GM23338 (cell line): ENCODE measurements at regions not wholly inside any gene's neighbourhood (a gene's known extent, or its start where the extent isn't known, plus 50 kb on each side); places are given as distances from the start of the nearest gene placed in this dataset.

ENCODE experiments used
- ATAC-seq: fragments of 200-7000 bp; cut with Tn5 transposase; 3 replicates; pipeline ENCODE4 v1.9.1; 2020
- DNase-seq: peaks from one replicate; pipeline ENCODE4 v3.0.0-alpha.2; 2015; ENCODE audit warnings: low spot score
- H2AFZ ChIP-seq: fragments of 200-600 bp; sonication (generic); 2 replicates; pipeline ENCODE4 v1.8.0; 2016; ENCODE audit warnings: antibody characterized with exemption, mild to moderate bottlenecking, moderate library complexity
- H3F3A ChIP-seq: fragments of 200-600 bp; sonication (generic); replicated peaks from 2 replicates; pipeline ENCODE4 v1.8.0; 2017; ENCODE audit warnings: antibody characterized with exemption, mixed run types, low read depth
- H3K27ac ChIP-seq: fragments of 200-600 bp; sonication (generic); 2 replicates; pipeline ENCODE4 v1.6.1; 2016; ENCODE audit warnings: low read depth
- H3K27me3 ChIP-seq: fragments of 200-600 bp; sonication (generic); 2 replicates; pipeline ENCODE4 v1.8.0; 2016; ENCODE audit warnings: mild to moderate bottlenecking, mixed run types, moderate library complexity; ENCODE audit not compliant: insufficient read depth
- H3K36me3 ChIP-seq: fragments of 200-600 bp; sonication (generic); 2 replicates; pipeline ENCODE4 v1.8.0; 2016; ENCODE audit warnings: mild to moderate bottlenecking; ENCODE audit not compliant: insufficient read depth
- H3K4me1 ChIP-seq: fragments of 200-600 bp; sonication (generic); 2 replicates; pipeline ENCODE4 v1.8.0; 2016; ENCODE audit warnings: mild to moderate bottlenecking, moderate library complexity; ENCODE audit not compliant: insufficient read depth
- H3K4me2 ChIP-seq: fragments of 200-600 bp; sonication (generic); 2 replicates; pipeline ENCODE4 v1.7.1; 2017; ENCODE audit warnings: mixed run types
- H3K4me3 ChIP-seq: fragments of 200-600 bp; sonication (generic); 2 replicates; pipeline ENCODE4 v1.6.1; 2016; ENCODE audit warnings: mixed run types
- H3K79me2 ChIP-seq: fragments of 200-600 bp; sonication (generic); replicated peaks from 2 replicates; pipeline ENCODE4 v1.8.0; 2017; ENCODE audit warnings: mild to moderate bottlenecking; ENCODE audit not compliant: insufficient read depth
- H3K9me2 ChIP-seq: fragments of 200-600 bp; sonication (generic); 2 replicates; pipeline ENCODE4 v1.8.0; 2017; ENCODE audit not compliant: insufficient read depth
- H4K20me1 ChIP-seq: fragments of 200-600 bp; sonication (generic); replicated peaks from 2 replicates; pipeline ENCODE4 v1.8.0; 2017; ENCODE audit warnings: mild to moderate bottlenecking; ENCODE audit not compliant: insufficient read depth
- H3K27ac Mint-ChIP-seq: 2 replicates; pipeline ENCODE4 v1.8.0; 2020; ENCODE audit warnings: inconsistent platforms, mild to moderate bottlenecking, moderate library complexity, mixed read lengths
- H3K27me3 Mint-ChIP-seq: 3 replicates; pipeline ENCODE4 v1.8.0; 2022; ENCODE audit warnings: low read depth, mild to moderate bottlenecking, moderate library complexity, mixed read lengths, inconsistent platforms; ENCODE audit not compliant: insufficient read depth, poor library complexity
- H3K36me3 Mint-ChIP-seq: 3 replicates; pipeline ENCODE4 v1.8.0; 2021; ENCODE audit warnings: low read depth, mild to moderate bottlenecking, inconsistent platforms, moderate library complexity, mixed read lengths
- H3K4me1 Mint-ChIP-seq: 3 replicates; pipeline ENCODE4 v1.8.0; 2020; ENCODE audit warnings: mild to moderate bottlenecking, inconsistent platforms, mixed read lengths
- H3K4me3 Mint-ChIP-seq: 3 replicates; pipeline ENCODE4 v1.8.0; 2021; ENCODE audit warnings: moderate library complexity, mild to moderate bottlenecking, inconsistent platforms, mixed read lengths
- H3K9me3 Mint-ChIP-seq: 3 replicates; pipeline ENCODE4 v1.8.0; 2020; ENCODE audit warnings: moderate library complexity, mild to moderate bottlenecking, inconsistent platforms, mixed read lengths
- CREB1 ChIP-seq: fragments of 250-450 bp; sonication (Bioruptor Pico); IDR thresholded peaks from 2 replicates; pipeline ENCODE4 v1.5.0; 2020; ENCODE audit warnings: low read depth, mild to moderate bottlenecking, moderate library complexity
- EZH2 ChIP-seq: fragments of 200-600 bp; sonication (generic); IDR thresholded peaks from one replicate; pipeline ENCODE4 v1.8.0; 2017; ENCODE audit warnings: antibody characterized with exemption, mild to moderate bottlenecking, low read depth; ENCODE audit not compliant: unreplicated experiment
- EZH2phosphoT487 ChIP-seq: fragments of 200-600 bp; sonication (generic); IDR thresholded peaks from one replicate; pipeline ENCODE4 v1.8.1; 2018; ENCODE audit warnings: antibody characterized with exemption; ENCODE audit not compliant: unreplicated experiment
- JUNB ChIP-seq: IDR thresholded peaks from one replicate; pipeline ENCODE4 v1.6.1; 2016; ENCODE audit warnings: antibody characterized with exemption; ENCODE audit not compliant: unreplicated experiment
- NANOG ChIP-seq: IDR thresholded peaks from 2 replicates; pipeline ENCODE4 v1.6.1; 2016; ENCODE audit warnings: antibody characterized with exemption, borderline replicate concordance
- POLR2AphosphoS5 ChIP-seq: IDR thresholded peaks from 2 replicates; pipeline ENCODE4 v1.6.1; 2016; ENCODE audit warnings: antibody characterized with exemption, low read depth
- STAT1 ChIP-seq: IDR thresholded peaks from one replicate; pipeline ENCODE4 v1.6.1; 2016; ENCODE audit warnings: antibody characterized with exemption; ENCODE audit not compliant: unreplicated experiment
- ZNF114 ChIP-seq: fragments of 250-450 bp; sonication (Bioruptor Pico); IDR thresholded peaks from 2 replicates; pipeline ENCODE4 v1.5.0; 2020; ENCODE audit warnings: mild to moderate bottlenecking, moderate library complexity
- ZNF331 ChIP-seq: fragments of 250-450 bp; sonication (Bioruptor Pico); IDR thresholded peaks from 2 replicates; pipeline ENCODE4 v1.5.0; 2020; ENCODE audit warnings: low read depth, mild to moderate bottlenecking, moderate library complexity
- TF ChIP-seq, protein P1 (sequence below): fragments of 250-450 bp; sonication (Bioruptor Pico); IDR thresholded peaks from 2 replicates; pipeline ENCODE4 v1.5.0; 2020; ENCODE audit warnings: mild to moderate bottlenecking, moderate library complexity
- TF ChIP-seq, protein P2 (sequence below): IDR thresholded peaks from one replicate; pipeline ENCODE4 v1.6.1; 2018; ENCODE audit warnings: antibody characterized with exemption; ENCODE audit not compliant: unreplicated experiment

DNA sequence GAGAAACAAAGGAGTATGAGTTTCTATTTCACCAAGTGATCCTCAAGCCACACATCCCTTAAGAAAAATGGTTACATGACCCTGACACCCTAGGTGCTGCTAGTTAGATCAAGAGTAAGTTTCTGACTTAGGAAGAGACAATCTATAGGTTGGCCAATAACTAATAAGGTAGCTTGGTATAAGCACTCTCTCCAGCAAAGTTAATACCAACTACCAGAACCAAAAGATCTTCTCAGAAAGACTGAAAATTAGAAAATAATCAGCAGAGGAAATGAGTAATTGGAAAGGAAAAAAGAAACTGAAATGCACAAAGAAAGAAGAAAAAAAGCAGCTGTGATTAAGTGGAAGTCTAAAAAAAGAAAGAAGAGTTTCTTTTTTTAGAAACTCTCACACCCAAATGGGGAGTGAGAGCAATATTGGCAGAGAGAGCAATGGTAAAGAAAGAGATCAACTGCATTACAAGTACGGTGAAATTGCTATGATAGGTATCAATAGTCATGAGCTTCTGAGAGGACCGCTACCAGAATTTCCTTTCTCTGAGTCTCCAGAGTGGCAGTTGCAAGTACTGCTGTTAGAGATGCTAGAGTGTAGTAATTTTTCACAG, 195.5 kb downstream of the TMEM167A start (continued):
- TF ChIP-seq, protein P1, sequence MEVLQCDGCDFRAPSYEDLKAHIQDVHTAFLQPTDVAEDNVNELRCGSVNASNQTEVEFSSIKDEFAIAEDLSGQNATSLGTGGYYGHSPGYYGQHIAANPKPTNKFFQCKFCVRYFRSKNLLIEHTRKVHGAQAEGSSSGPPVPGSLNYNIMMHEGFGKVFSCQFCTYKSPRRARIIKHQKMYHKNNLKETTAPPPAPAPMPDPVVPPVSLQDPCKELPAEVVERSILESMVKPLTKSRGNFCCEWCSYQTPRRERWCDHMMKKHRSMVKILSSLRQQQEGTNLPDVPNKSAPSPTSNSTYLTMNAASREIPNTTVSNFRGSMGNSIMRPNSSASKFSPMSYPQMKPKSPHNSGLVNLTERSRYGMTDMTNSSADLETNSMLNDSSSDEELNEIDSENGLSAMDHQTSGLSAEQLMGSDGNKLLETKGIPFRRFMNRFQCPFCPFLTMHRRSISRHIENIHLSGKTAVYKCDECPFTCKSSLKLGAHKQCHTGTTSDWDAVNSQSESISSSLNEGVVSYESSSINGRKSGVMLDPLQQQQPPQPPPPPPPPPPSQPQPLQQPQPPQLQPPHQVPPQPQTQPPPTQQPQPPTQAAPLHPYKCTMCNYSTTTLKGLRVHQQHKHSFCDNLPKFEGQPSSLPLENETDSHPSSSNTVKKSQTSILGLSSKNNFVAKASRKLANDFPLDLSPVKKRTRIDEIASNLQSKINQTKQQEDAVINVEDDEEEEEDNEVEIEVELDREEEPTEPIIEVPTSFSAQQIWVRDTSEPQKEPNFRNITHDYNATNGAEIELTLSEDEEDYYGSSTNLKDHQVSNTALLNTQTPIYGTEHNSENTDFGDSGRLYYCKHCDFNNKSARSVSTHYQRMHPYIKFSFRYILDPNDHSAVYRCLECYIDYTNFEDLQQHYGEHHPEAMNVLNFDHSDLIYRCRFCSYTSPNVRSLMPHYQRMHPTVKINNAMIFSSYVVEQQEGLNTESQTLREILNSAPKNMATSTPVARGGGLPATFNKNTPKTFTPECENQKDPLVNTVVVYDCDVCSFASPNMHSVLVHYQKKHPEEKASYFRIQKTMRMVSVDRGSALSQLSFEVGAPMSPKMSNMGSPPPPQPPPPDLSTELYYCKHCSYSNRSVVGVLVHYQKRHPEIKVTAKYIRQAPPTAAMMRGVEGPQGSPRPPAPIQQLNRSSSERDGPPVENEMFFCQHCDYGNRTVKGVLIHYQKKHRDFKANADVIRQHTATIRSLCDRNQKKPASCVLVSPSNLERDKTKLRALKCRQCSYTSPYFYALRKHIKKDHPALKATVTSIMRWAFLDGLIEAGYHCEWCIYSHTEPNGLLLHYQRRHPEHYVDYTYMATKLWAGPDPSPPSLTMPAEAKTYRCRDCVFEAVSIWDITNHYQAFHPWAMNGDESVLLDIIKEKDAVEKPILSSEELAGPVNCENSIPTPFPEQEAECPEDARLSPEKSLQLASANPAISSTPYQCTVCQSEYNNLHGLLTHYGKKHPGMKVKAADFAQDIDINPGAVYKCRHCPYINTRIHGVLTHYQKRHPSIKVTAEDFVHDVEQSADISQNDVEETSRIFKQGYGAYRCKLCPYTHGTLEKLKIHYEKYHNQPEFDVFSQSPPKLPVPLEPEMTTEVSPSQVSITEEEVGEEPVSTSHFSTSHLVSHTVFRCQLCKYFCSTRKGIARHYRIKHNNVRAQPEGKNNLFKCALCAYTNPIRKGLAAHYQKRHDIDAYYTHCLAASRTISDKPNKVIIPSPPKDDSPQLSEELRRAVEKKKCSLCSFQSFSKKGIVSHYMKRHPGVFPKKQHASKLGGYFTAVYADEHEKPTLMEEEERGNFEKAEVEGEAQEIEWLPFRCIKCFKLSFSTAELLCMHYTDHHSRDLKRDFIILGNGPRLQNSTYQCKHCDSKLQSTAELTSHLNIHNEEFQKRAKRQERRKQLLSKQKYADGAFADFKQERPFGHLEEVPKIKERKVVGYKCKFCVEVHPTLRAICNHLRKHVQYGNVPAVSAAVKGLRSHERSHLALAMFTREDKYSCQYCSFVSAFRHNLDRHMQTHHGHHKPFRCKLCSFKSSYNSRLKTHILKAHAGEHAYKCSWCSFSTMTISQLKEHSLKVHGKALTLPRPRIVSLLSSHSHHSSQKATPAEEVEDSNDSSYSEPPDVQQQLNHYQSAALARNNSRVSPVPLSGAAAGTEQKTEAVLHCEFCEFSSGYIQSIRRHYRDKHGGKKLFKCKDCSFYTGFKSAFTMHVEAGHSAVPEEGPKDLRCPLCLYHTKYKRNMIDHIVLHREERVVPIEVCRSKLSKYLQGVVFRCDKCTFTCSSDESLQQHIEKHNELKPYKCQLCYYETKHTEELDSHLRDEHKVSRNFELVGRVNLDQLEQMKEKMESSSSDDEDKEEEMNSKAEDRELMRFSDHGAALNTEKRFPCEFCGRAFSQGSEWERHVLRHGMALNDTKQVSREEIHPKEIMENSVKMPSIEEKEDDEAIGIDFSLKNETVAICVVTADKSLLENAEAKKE (CRISPR knock-in tag): no peak
- TF ChIP-seq POLR2AphosphoS5 (no peak), NANOG (no peak)

DNA sequence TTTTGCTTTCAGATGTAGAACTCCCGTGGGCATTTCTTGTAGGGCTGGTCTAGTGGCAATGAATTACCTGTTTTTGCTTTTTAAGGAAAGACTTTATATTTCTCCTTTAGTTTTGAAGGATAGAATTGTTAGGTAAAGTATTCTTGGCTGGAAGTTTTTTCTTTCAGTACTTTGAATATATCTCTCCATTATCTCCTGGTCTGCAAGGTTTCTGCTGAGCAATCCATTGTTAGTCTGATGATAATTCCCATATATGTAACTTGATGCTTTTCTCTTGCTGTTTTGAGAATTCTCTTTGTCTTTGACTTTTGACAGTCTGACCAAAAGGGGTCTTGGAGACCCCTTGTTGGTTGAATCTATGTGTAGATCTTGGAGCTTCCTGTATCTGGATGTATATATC, 198.1 kb downstream of the TMEM167A start:
- DNase-seq (no peak), ATAC-seq (no peak)
- Mint-ChIP-seq H3K4me3 (no peak overlapping the region), H3K4me1 (peaks cover 4% of the 10 kb centered on the region; the same call in 2 of the 3 replicates), H3K27ac (no peak overlapping the region), H3K36me3 (peaks cover 17% of the 10 kb centered on the region; the same call in 1 of the 3 replicates), H3K9me3 (peaks cover 12% of the 10 kb centered on the region), H3K27me3 (peaks cover 2% of the 10 kb centered on the region)
- H4K20me1 ChIP-seq: no peaks in the 10 kb centered on the region
- H3K27me3 ChIP-seq: no peaks in the 10 kb centered on the region
- H2AFZ ChIP-seq: no peak overlapping the region
- peaks cover 6% of the 10 kb centered on the region for H3K4me1 ChIP-seq
- H3K79me2 ChIP-seq: no peaks in the 10 kb centered on the region
- no peak overlapping the region for H3K4me2 ChIP-seq
- H3K36me3 ChIP-seq: no peaks in the 10 kb centered on the region
- H3K9me2 ChIP-seq: no peaks in the 10 kb centered on the region
- H3F3A ChIP-seq: no peaks in the 10 kb centered on the region
- no peak overlapping the region for H3K4me3 ChIP-seq
- no peak overlapping the region for H3K27ac ChIP-seq
- TF ChIP-seq CREB1 (no peak), STAT1 (no peak), POLR2AphosphoS5 (no peak), ZNF114 (CRISPR knock-in tag) (no peak), EZH2 (no peak), NANOG (no peak), JUNB (no peak), EZH2phosphoT487 (no peak), ZNF331 (CRISPR knock-in tag) (no peak)
- TF ChIP-seq, protein P2, sequence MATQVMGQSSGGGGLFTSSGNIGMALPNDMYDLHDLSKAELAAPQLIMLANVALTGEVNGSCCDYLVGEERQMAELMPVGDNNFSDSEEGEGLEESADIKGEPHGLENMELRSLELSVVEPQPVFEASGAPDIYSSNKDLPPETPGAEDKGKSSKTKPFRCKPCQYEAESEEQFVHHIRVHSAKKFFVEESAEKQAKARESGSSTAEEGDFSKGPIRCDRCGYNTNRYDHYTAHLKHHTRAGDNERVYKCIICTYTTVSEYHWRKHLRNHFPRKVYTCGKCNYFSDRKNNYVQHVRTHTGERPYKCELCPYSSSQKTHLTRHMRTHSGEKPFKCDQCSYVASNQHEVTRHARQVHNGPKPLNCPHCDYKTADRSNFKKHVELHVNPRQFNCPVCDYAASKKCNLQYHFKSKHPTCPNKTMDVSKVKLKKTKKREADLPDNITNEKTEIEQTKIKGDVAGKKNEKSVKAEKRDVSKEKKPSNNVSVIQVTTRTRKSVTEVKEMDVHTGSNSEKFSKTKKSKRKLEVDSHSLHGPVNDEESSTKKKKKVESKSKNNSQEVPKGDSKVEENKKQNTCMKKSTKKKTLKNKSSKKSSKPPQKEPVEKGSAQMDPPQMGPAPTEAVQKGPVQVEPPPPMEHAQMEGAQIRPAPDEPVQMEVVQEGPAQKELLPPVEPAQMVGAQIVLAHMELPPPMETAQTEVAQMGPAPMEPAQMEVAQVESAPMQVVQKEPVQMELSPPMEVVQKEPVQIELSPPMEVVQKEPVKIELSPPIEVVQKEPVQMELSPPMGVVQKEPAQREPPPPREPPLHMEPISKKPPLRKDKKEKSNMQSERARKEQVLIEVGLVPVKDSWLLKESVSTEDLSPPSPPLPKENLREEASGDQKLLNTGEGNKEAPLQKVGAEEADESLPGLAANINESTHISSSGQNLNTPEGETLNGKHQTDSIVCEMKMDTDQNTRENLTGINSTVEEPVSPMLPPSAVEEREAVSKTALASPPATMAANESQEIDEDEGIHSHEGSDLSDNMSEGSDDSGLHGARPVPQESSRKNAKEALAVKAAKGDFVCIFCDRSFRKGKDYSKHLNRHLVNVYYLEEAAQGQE: no peak
